ENCODE measurements at regions not wholly inside any gene's neighbourhood (a gene's known extent, or its start where the extent isn't known, plus 50 kb on each side); places are given as distances from the start of the nearest gene placed in this dataset.

DNA sequence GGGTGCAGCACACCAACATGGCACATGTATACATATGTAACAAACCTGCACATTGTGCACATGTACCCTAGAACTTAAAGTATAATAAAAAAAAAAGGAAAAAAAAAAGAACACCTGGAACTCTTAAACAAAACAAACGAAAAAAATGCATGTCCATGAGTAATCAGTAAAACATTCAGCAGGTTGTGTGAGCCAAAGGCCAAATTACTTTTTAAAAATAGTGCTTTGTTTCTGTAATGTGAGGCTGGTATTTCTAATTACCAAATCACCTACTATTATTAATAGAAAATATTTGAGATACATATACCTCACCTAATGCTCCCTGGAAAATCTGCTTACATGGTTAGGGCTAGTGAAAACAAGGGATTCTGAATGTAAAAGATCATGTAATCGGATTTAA lies 294.4 kb upstream of the NR5A2 start:
- H3K9me3 ChIP-seq = no peaks in the 10 kb centered on the region
- no peaks in the 10 kb centered on the region for H3K4me1 ChIP-seq
- H3K36me3 ChIP-seq = no peaks in the 10 kb centered on the region
- H3K27me3 ChIP-seq = no peaks in the 10 kb centered on the region
- no peak overlapping the region for H3K27ac ChIP-seq
- 37% methylated on average over 2 of the region's 2 CpGs for WGBS
- TF ChIP-seq EP300 (IDR thresholded peaks at IDR 0.05) (no peak), CTCF (IDR thresholded peaks at IDR 0.05) (no peak), POLR2AphosphoS5 (IDR thresholded peaks at IDR 0.05) (no peak), POLR2A (IDR thresholded peaks at IDR 0.05) (no peak)
- H3K4me3 ChIP-seq = no peak overlapping the region
- DNase-seq (ENCODE audit: low spot score in 2 of 2) = no peak

DNA sequence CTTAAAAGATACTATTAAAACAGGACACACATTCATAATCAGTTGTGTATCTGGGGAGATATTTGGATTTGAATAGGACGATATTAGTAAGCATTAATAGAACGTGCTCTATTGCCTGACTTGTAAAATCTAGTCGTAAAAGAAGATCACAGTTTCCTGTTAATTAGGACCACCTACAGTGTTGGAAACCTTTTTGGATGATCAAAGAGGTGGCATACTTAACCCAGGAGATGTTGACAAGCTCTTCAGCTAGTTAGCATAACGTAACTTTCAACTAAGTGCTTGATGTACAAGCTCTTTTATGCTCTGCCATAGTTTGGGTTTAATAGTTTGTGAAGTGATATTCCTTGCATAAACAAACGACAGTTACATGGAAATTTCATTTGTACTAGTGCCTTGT lies 293.3 kb upstream of the NR5A2 start:
- Histone ChIP-seq H3K9me3 (no peaks in the 10 kb centered on the region), H3K36me3 (no peaks in the 10 kb centered on the region), H3K4me3 (no peak overlapping the region), H3K4me1 (no peaks in the 10 kb centered on the region), H3K27ac (no peak overlapping the region), H3K27me3 (no peaks in the 10 kb centered on the region)
- TF ChIP-seq EP300 (IDR thresholded peaks at IDR 0.05) = no peak
- 16% methylated on average over 5 of the region's 5 CpGs for WGBS
- DNase-seq (ENCODE audit: low spot score in 2 of 2) = no peak

DNA sequence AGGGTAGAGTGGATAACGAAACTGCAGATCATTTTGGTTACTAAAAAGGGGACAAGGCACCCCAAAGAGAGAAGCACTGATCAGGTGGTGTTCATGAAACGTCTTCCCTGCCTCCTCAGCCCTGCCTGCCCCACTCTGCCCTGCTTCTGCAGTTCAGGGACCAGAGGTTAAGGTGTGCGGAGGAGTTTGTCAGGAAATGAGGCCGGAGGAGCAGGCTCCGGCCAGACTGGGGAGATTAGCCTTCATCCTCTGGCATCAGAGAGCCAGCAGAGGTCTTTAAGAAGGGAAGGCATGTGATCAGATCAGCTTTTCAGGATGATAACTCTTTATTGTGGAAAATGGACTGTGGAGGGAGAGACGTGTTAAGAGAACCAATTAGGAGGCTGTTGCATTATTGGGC lies 291.9 kb upstream of the NR5A2 start:
- Histone ChIP-seq H3K4me1 (no peaks in the 10 kb centered on the region), H3K9me3 (no peaks in the 10 kb centered on the region), H3K27ac (no peak overlapping the region), H3K36me3 (no peaks in the 10 kb centered on the region), H3K27me3 (no peaks in the 10 kb centered on the region), H3K4me3 (no peak overlapping the region)
- 60% methylated on average over 6 of the region's 6 CpGs for WGBS
- no peak for DNase-seq (ENCODE audit: low spot score in 2 of 2)
- no peak for TF ChIP-seq EP300 (IDR thresholded peaks at IDR 0.05)
- no peak for TF ChIP-seq POLR2A (IDR thresholded peaks at IDR 0.05)
- TF ChIP-seq POLR2AphosphoS5 (IDR thresholded peaks at IDR 0.05) = no peak
- no peak for TF ChIP-seq CTCF (IDR thresholded peaks at IDR 0.05)

DNA sequence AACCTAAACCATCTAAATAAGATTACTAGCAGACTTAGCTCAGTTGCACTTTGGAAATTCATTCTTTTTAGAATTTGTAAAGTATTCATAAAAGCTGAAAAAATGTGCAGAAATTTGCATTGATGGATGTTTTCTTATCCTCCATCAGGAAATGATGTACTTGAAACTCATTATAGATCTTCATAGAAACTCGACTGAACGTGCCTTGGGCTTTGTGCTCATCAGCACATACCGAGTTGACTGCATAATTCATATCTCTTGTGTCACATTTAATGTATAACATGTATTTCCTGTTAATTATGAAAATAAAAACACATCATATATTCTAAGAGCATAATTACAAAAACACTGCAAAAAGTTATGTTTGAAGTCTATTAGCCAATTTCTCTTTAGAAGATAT lies 290.9 kb upstream of the NR5A2 start:
- no peaks in the 10 kb centered on the region for H3K27me3 ChIP-seq
- TF ChIP-seq EP300 (IDR thresholded peaks at IDR 0.05) (no peak), CTCF (IDR thresholded peaks at IDR 0.05) (no peak), POLR2A (IDR thresholded peaks at IDR 0.05) (no peak), POLR2AphosphoS5 (IDR thresholded peaks at IDR 0.05) (no peak)
- DNase-seq (ENCODE audit: low spot score in 2 of 2) = no peak
- WGBS = 25% methylated on average over 3 of the region's 3 CpGs
- no peaks in the 10 kb centered on the region for H3K9me3 ChIP-seq
- H3K4me1 ChIP-seq = no peaks in the 10 kb centered on the region
- no peaks in the 10 kb centered on the region for H3K36me3 ChIP-seq
- H3K27ac ChIP-seq = no peak overlapping the region
- H3K4me3 ChIP-seq = no peak overlapping the region

DNA sequence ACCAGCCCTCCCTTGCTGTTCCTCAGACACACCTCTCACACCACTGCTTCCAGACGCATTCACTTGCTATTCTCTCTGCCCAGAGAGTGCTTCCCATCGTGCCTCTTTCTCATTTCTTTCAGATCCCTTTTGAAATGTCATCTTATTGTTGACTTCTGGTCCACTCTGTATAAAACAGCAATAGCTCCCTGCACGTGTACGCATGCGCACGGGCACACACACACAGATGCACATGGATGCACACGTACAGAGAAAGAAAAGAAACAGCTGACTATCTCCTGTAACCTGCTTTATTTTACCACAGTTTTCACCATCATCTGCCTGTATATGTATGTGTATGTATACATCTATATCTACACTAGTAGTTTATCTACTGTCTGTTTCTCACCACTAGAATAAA lies 285.9 kb upstream of the NR5A2 start:
- no peaks in the 10 kb centered on the region for H3K9me3 ChIP-seq
- DNase-seq (ENCODE audit: low spot score in 2 of 2) = no peak
- WGBS = 79% methylated on average over 7 of the region's 7 CpGs
- no peaks in the 10 kb centered on the region for H3K4me1 ChIP-seq
- H3K27ac ChIP-seq = no peak overlapping the region
- H3K4me3 ChIP-seq = no peak overlapping the region
- H3K36me3 ChIP-seq = no peaks in the 10 kb centered on the region
- H3K27me3 ChIP-seq = no peaks in the 10 kb centered on the region
- TF ChIP-seq EP300 (IDR thresholded peaks at IDR 0.05) = no peak
- TF ChIP-seq POLR2AphosphoS5 (IDR thresholded peaks at IDR 0.05) = no peak
- no peak for TF ChIP-seq CTCF (IDR thresholded peaks at IDR 0.05)
- TF ChIP-seq POLR2A (IDR thresholded peaks at IDR 0.05) = no peak

GRCh38 chr1:199742547-199742946 lies 285.0 kb upstream of the NR5A2 start:
- H3K27ac ChIP-seq = no peak overlapping the region
- no peaks in the 10 kb centered on the region for H3K9me3 ChIP-seq
- H3K36me3 ChIP-seq = no peaks in the 10 kb centered on the region
- no peaks in the 10 kb centered on the region for H3K4me1 ChIP-seq
- TF ChIP-seq EP300 (IDR thresholded peaks at IDR 0.05) (no peak), POLR2AphosphoS5 (IDR thresholded peaks at IDR 0.05) (no peak), POLR2A (IDR thresholded peaks at IDR 0.05) (no peak), CTCF (IDR thresholded peaks at IDR 0.05) (no peak)
- no peaks in the 10 kb centered on the region for H3K27me3 ChIP-seq
- WGBS = 68% methylated on average over 2 of the region's 2 CpGs
- DNase-seq (ENCODE audit: low spot score in 2 of 2) = no peak
- H3K4me3 ChIP-seq = no peak overlapping the region

All from suprapubic skin (tissue), 4 donors.